HG02970 (cell line): ENCODE measurements at regions not wholly inside any gene's neighbourhood (a gene's known extent, or its start where the extent isn't known, plus 50 kb on each side); places are given as distances from the start of the nearest gene placed in this dataset.

Source experiments
- ATAC-seq: cut with Tn5 transposase; IDR thresholded peaks from one replicate; pipeline ENCODE4 v1.9.1; 2021; ENCODE audit warnings: mild to moderate bottlenecking, moderate library complexity, moderate number of reproducible peaks; ENCODE audit not compliant: unreplicated experiment, low FRiP score

GRCh38 chr10:10872764-10873163 is 144.9 kb upstream of the CELF2 start:
- ATAC-seq = no peak

- no peak for ATAC-seq
Measured at GRCh38 chr10:10873289-10873688, 144.4 kb upstream of the CELF2 start.

GRCh38 chr10:10873915-10874314 is 143.8 kb upstream of the CELF2 start:
- ATAC-seq = no peak

GRCh38 chr10:10878963-10879362 is 138.7 kb upstream of the CELF2 start:
- ATAC-seq = no peak

GRCh38 chr10:10881117-10881813 is 136.4 kb upstream of the CELF2 start:
- ATAC-seq = no peak

- no peak for ATAC-seq
Measured at GRCh38 chr10:10883737-10884136, 133.9 kb upstream of the CELF2 start.

- ATAC-seq = no peak
Measured at GRCh38 chr10:10886861-10887531, 130.7 kb upstream of the CELF2 start.

GRCh38 chr10:10891124-10892082 is 126.3 kb upstream of the CELF2 start:
- ATAC-seq = no peak

GRCh38 chr10:10892290-10892875 is 125.3 kb upstream of the CELF2 start:
- no peak for ATAC-seq

GRCh38 chr10:10897400-10897799 is 120.3 kb upstream of the CELF2 start:
- no peak for ATAC-seq

GRCh38 chr10:10901906-10902305 is 115.8 kb upstream of the CELF2 start:
- no peak for ATAC-seq

- no peak for ATAC-seq
Measured at GRCh38 chr10:10902951-10903350, 114.7 kb upstream of the CELF2 start.

GRCh38 chr10:10903620-10904019 is 114.1 kb upstream of the CELF2 start:
- no peak for ATAC-seq

- ATAC-seq = no peak
Measured at GRCh38 chr10:10910634-10911033, 107.0 kb upstream of the CELF2 start.

- ATAC-seq = no peak
Measured at GRCh38 chr10:10911035-10911434, 106.6 kb upstream of the CELF2 start.

- no peak for ATAC-seq
Measured at GRCh38 chr10:10911471-10911921, 106.2 kb upstream of the CELF2 start.

GRCh38 chr10:10914144-10914543 is 103.5 kb upstream of the CELF2 start:
- no peak for ATAC-seq

GRCh38 chr10:10915215-10915614 is 102.5 kb upstream of the CELF2 start:
- no peak for ATAC-seq

- ATAC-seq = no peak
Measured at GRCh38 chr10:10917031-10917430, 100.6 kb upstream of the CELF2 start.

GRCh38 chr10:10919976-10920375 is 97.7 kb upstream of the CELF2 start:
- no peak for ATAC-seq
